B cell (primary cell): ENCODE measurements at regions not wholly inside any gene's neighbourhood (a gene's known extent, or its start where the extent isn't known, plus 50 kb on each side); places are given as distances from the start of the nearest gene placed in this dataset.

Source experiments
- ATAC-seq: fragments of 200-7000 bp; cut with Tn5 transposase; one replicate; pipeline ENCODE4 v1.10.0; 2021; ENCODE audit warnings: low read depth, mild to moderate bottlenecking, moderate number of reproducible peaks, moderate library complexity
- CTCF ChIA-PET: fragments of 350-600 bp; sonication (Branson Sonifier 250); formaldehyde crosslinking; loops from one replicate; lab custom pipeline; 2021; ENCODE audit warnings: antibody characterized with exemption, inconsistent platforms; lab: Charles Lee
- POLR2A ChIA-PET: fragments of 350-600 bp; sonication (Branson Sonifier 250); formaldehyde crosslinking; loops from one replicate; lab custom pipeline; 2021; ENCODE audit warnings: antibody characterized with exemption; lab: Charles Lee
- DNase-seq: peaks from one replicate; pipeline ENCODE4 v3.0.0; 2013
- H2AFZ ChIP-seq: 2 replicates; pipeline ENCODE4 v1.6.1; 2012; ENCODE audit warnings: mild to moderate bottlenecking, low read depth, low read length; ENCODE audit not compliant: insufficient read depth, poor library complexity, severe bottlenecking
- H3K27ac ChIP-seq, 2 donors: 1 replicate in 1 of 2; 2 replicates in 1 of 2; pipeline ENCODE4 v1.5.1; 2012 to 2013; ENCODE audit warnings: low read length in 2 of 2, mild to moderate bottlenecking in 2 of 2, moderate library complexity in 1 of 2
- H3K27me3 ChIP-seq, 4 experiments: fragments of 200-600 bp in 1 of 4; sonication (generic) in 1 of 4; replicated peaks in 1 of 4; 1 replicate in 2 of 4; 2 replicates in 2 of 4; pipeline versions ENCODE4 v1.6.1 to v1.7.0; 2013 to 2016; ENCODE audit warnings: low read length in 3 of 4, mild to moderate bottlenecking in 2 of 4, mixed read lengths in 1 of 4, moderate library complexity in 1 of 4; ENCODE audit not compliant: insufficient read depth in 4 of 4, control insufficient read depth in 3 of 4; ENCODE audit errors: control extremely low read depth in 1 of 4
- H3K36me3 ChIP-seq, 2 experiments: replicated peaks in 1 of 2; 1 replicate in 1 of 2; 2 replicates in 1 of 2; pipeline versions ENCODE4 v1.6.1 to v1.7.1; 2013; ENCODE audit warnings: low read length in 1 of 2; ENCODE audit not compliant: insufficient read depth in 2 of 2, control insufficient read depth in 1 of 2; ENCODE audit errors: control extremely low read depth in 1 of 2, extremely low read depth in 1 of 2
- H3K4me1 ChIP-seq, 2 donors: fragments of 200-600 bp in 1 of 2; sonication (generic) in 1 of 2; 1 replicate in 1 of 2; 2 replicates in 1 of 2; pipeline versions ENCODE4 v1.5.1 to v1.6.1; 2013 to 2017; ENCODE audit warnings: low read length in 2 of 2; ENCODE audit not compliant: control insufficient read depth in 2 of 2, insufficient read depth in 2 of 2
- H3K4me2 ChIP-seq: replicated peaks from 2 replicates; pipeline ENCODE3; 2012; ENCODE audit warnings: mild to moderate bottlenecking, low read depth, low read length; ENCODE audit not compliant: poor library complexity, severe bottlenecking
- H3K4me3 ChIP-seq, 5 experiments: fragments of 200-600 bp in 1 of 5; sonication (generic) in 1 of 5; 1 replicate in 3 of 5; 2 replicates in 2 of 5; pipeline versions ENCODE4 v1.5.1 to v1.7.0; 2011 to 2016; ENCODE audit warnings: low read length in 4 of 5, mild to moderate bottlenecking in 4 of 5, low read depth in 2 of 5, control low read depth in 1 of 5, moderate library complexity in 1 of 5; ENCODE audit not compliant: insufficient read depth in 1 of 5; ENCODE audit errors: control extremely low read depth in 1 of 5, extremely low read depth in 1 of 5
- H3K79me2 ChIP-seq: fragments of 200-600 bp; sonication (generic); one replicate; pipeline ENCODE4 v1.6.0; 2016; ENCODE audit warnings: low read length; ENCODE audit not compliant: control insufficient read depth, insufficient read depth
- H3K9ac ChIP-seq: fragments of 200-600 bp; sonication (generic); 2 replicates; pipeline ENCODE4 v1.6.1; 2017; ENCODE audit warnings: mild to moderate bottlenecking, low read length, moderate library complexity
- H3K9me3 ChIP-seq, 3 donors: one replicate each; pipeline versions ENCODE4 v1.6.1 to v1.7.1; 2013; ENCODE audit warnings: low read length in 2 of 3; ENCODE audit not compliant: control insufficient read depth in 2 of 3, insufficient read depth in 1 of 3; ENCODE audit errors: control extremely low read depth in 1 of 3
- H4K20me1 ChIP-seq: 2 replicates; pipeline ENCODE4 v1.6.0; 2012; ENCODE audit warnings: mild to moderate bottlenecking, low read length; ENCODE audit not compliant: insufficient read depth, control insufficient read depth, poor library complexity, severe bottlenecking
- H3K27ac Mint-ChIP-seq: one replicate; pipeline ENCODE4 v1.8.0; 2021; ENCODE audit warnings: mixed read lengths
- H3K27me3 Mint-ChIP-seq: one replicate; pipeline ENCODE4 v1.8.0; 2021; ENCODE audit warnings: mixed read lengths
- H3K4me1 Mint-ChIP-seq: one replicate; pipeline ENCODE4 v1.8.0; 2021; ENCODE audit warnings: mixed read lengths
- H3K4me3 Mint-ChIP-seq: one replicate; pipeline ENCODE4 v1.8.0; 2021; ENCODE audit warnings: mixed read lengths
- H3K9me3 Mint-ChIP-seq: one replicate; pipeline ENCODE4 v1.8.0; 2022; ENCODE audit warnings: mixed read lengths; ENCODE audit not compliant: insufficient read depth
- CTCF ChIP-seq: fragments of 200-600 bp; IDR thresholded peaks from one replicate; pipeline ENCODE4 v1.8.0; 2022; ENCODE audit warnings: antibody characterized with exemption, mild to moderate bottlenecking
- EZH2 ChIP-seq: IDR thresholded peaks from 2 replicates; pipeline ENCODE4 v1.6.1; 2012; ENCODE audit warnings: borderline replicate concordance, low read depth, mild to moderate bottlenecking, moderate library complexity, low read length; ENCODE audit not compliant: insufficient read depth, poor library complexity, severe bottlenecking
- WGBS: methylation state at CpG from one replicate; pipeline ENCODE4 v1.1.5; 2013; ENCODE audit warnings: missing lambda C conversion rate; ENCODE audit not compliant: insufficient coverage; 5-methylcytosine and 5-hydroxymethylcytosine counted together
- intact Hi-C: fragments of 100-400 bp; cut with micrococcal nuclease; formaldehyde crosslinking; loops from one replicate; pipeline ENCODE4 v1.10.0; 2022

- no peak overlapping the region for H2AFZ ChIP-seq
- Mint-ChIP-seq H3K27me3 (no peaks in the 10 kb centered on the region), H3K27ac (no peak overlapping the region), H3K9me3 (no peaks in the 10 kb centered on the region), H3K4me3 (no peak overlapping the region), H3K4me1 (no peaks in the 10 kb centered on the region)
- POLR2A ChIA-PET = no interaction called here
- CTCF ChIA-PET = no interaction called here
- intact Hi-C loops = no loop called here
- no peaks in the 10 kb centered on the region for H3K4me1 ChIP-seq
- no peak overlapping the region for H3K4me2 ChIP-seq
- WGBS = 93% methylated on average over 2 of the region's 2 CpGs
- no peak overlapping the region for H3K9ac ChIP-seq
- no peak overlapping the region for H3K4me3 ChIP-seq
- ATAC-seq (no peak), DNase-seq (no peak)
- H3K79me2 ChIP-seq = no peaks in the 10 kb centered on the region
- H3K9me3 ChIP-seq = peaks cover 0 to 4% (median 0%) of the 10 kb centered on the region in 3 donors
- no peaks in the 10 kb centered on the region for H3K27me3 ChIP-seq
- no peak overlapping the region for H3K27ac ChIP-seq
- no peaks in the 10 kb centered on the region for H3K36me3 ChIP-seq
- no peaks in the 10 kb centered on the region for H4K20me1 ChIP-seq
- TF ChIP-seq EZH2 (no peak), CTCF (no peak)
These were observed 969.1 kb upstream of the PCDH9 start for GRCh38 chr13:68199271-68199670.

GRCh38 chr13:68190818-68191217, 960.7 kb upstream of the PCDH9 start:
- DNase-seq (no peak), ATAC-seq (no peak)
- TF ChIP-seq CTCF (no peak), EZH2 (no peak)
- Mint-ChIP-seq H3K9me3 (no peaks in the 10 kb centered on the region), H3K27ac (no peak overlapping the region), H3K27me3 (no peaks in the 10 kb centered on the region), H3K4me3 (no peak overlapping the region), H3K4me1 (no peaks in the 10 kb centered on the region)
- Histone ChIP-seq H3K9me3 (peaks cover 0 to 4% (median 0%) of the 10 kb centered on the region in 3 donors), H3K4me2 (no peak overlapping the region), H3K4me3 (no peak overlapping the region), H2AFZ (no peak overlapping the region), H3K27me3 (no peaks in the 10 kb centered on the region), H3K79me2 (no peaks in the 10 kb centered on the region), H4K20me1 (no peaks in the 10 kb centered on the region), H3K27ac (no peak overlapping the region), H3K9ac (no peak overlapping the region), H3K36me3 (no peaks in the 10 kb centered on the region), H3K4me1 (no peaks in the 10 kb centered on the region)
- intact Hi-C loops = no loop called here
- 93% methylated on average over 3 of the region's 4 CpGs for WGBS
- ChIA-PET CTCF (no interaction called here), POLR2A (no interaction called here)
